ENCODE measurements at regions not wholly inside any gene's neighbourhood (a gene's known extent, or its start where the extent isn't known, plus 50 kb on each side); places are given as distances from the start of the nearest gene placed in this dataset.

- CTCF ChIA-PET, result no interaction called here
- no peaks in the 10 kb centered on the region for H3K27me3 Mint-ChIP-seq
- no peak overlapping the region for H3K4me3 ChIP-seq (ENCODE audit: low read length)
- H3K36me3 Mint-ChIP-seq (ENCODE audit: low read depth), result no peaks in the 10 kb centered on the region
- H3K9me3 Mint-ChIP-seq, result peaks cover 2% of the 10 kb centered on the region
- H3K27ac ChIP-seq (ENCODE audit: low read depth in 1 of 2, low read length in 2 of 2), result no peak overlapping the region
- H3K4me3 Mint-ChIP-seq, result no peak overlapping the region
- no peaks in the 10 kb centered on the region for H3K4me1 Mint-ChIP-seq (ENCODE audit: low read depth)
- no peaks in the 10 kb centered on the region for H3K4me1 ChIP-seq (ENCODE audit: insufficient read depth, low read length)
- no peak for TF ChIP-seq CTCF (IDR thresholded peaks at IDR 0.05)
- no peaks in the 10 kb centered on the region for H3K36me3 ChIP-seq (ENCODE audit: insufficient read depth, low read length)
- intact Hi-C loops (cut with DNase I, micrococcal nuclease), result no loop called here
- ATAC-seq (ENCODE audit: poor library complexity), result no peak
- DNase-seq, result no peak
- H3K27me3 ChIP-seq (ENCODE audit: control insufficient read depth in 1 of 2, insufficient read depth in 2 of 2, low read length in 2 of 2), result no peaks in the 10 kb centered on the region
- peaks cover 0 to 4% of the 10 kb centered on the region in 2 experiments for H3K9me3 ChIP-seq (ENCODE audit: control insufficient read depth in 1 of 2, insufficient read depth in 1 of 2, low read length in 2 of 2)
- POLR2A ChIA-PET, result no interaction called here
- H3K27ac Mint-ChIP-seq, result no peak overlapping the region
Measured at GRCh38 chrX:10974920-10975319, 136.2 kb upstream of the HCCS start.

GRCh38 chrX:10979956-10980355, 131.2 kb upstream of the HCCS start:
- Mint-ChIP-seq H3K36me3 (ENCODE audit: low read depth) (no peaks in the 10 kb centered on the region), H3K4me3 (no peak overlapping the region), H3K9me3 (peaks cover 2% of the 10 kb centered on the region), H3K27ac (no peak overlapping the region), H3K27me3 (no peaks in the 10 kb centered on the region), H3K4me1 (ENCODE audit: low read depth) (no peaks in the 10 kb centered on the region)
- Histone ChIP-seq H3K36me3 (ENCODE audit: insufficient read depth, low read length) (no peaks in the 10 kb centered on the region), H3K9me3 (ENCODE audit: control insufficient read depth in 1 of 2, insufficient read depth in 1 of 2, low read length in 2 of 2) (no peaks in the 10 kb centered on the region), H3K27me3 (ENCODE audit: control insufficient read depth in 1 of 2, insufficient read depth in 2 of 2, low read length in 2 of 2) (no peaks in the 10 kb centered on the region), H3K4me3 (ENCODE audit: low read length) (no peak overlapping the region), H3K27ac (ENCODE audit: low read depth in 1 of 2, low read length in 2 of 2) (no peak overlapping the region), H3K4me1 (ENCODE audit: insufficient read depth, low read length) (no peaks in the 10 kb centered on the region)
- TF ChIP-seq CTCF (IDR thresholded peaks at IDR 0.05), result no peak
- DNase-seq (no peak), ATAC-seq (ENCODE audit: poor library complexity) (no peak)
- ChIA-PET POLR2A (no interaction called here), CTCF (no interaction called here)
- intact Hi-C loops (cut with DNase I, micrococcal nuclease), result no loop called here

- H3K36me3 Mint-ChIP-seq (ENCODE audit: low read depth), result no peaks in the 10 kb centered on the region
- no peak for TF ChIP-seq CTCF (IDR thresholded peaks at IDR 0.05)
- Histone ChIP-seq H3K9me3 (ENCODE audit: control insufficient read depth in 1 of 2, insufficient read depth in 1 of 2, low read length in 2 of 2) (no peaks in the 10 kb centered on the region), H3K4me3 (ENCODE audit: low read length) (no peak overlapping the region), H3K27ac (ENCODE audit: low read depth in 1 of 2, low read length in 2 of 2) (no peak overlapping the region), H3K27me3 (ENCODE audit: control insufficient read depth in 1 of 2, insufficient read depth in 2 of 2, low read length in 2 of 2) (no peaks in the 10 kb centered on the region), H3K36me3 (ENCODE audit: insufficient read depth, low read length) (no peaks in the 10 kb centered on the region), H3K4me1 (ENCODE audit: insufficient read depth, low read length) (no peaks in the 10 kb centered on the region)
- no peak overlapping the region for H3K27ac Mint-ChIP-seq
- H3K27me3 Mint-ChIP-seq, result no peaks in the 10 kb centered on the region
- no peak overlapping the region for H3K4me3 Mint-ChIP-seq
- H3K4me1 Mint-ChIP-seq (ENCODE audit: low read depth), result no peaks in the 10 kb centered on the region
- ChIA-PET CTCF (no interaction called here), POLR2A (no interaction called here)
- DNase-seq, result no peak
- H3K9me3 Mint-ChIP-seq, result peaks cover 2% of the 10 kb centered on the region
- ATAC-seq (ENCODE audit: poor library complexity), result no peak
- intact Hi-C loops (cut with DNase I, micrococcal nuclease), result no loop called here
Measured at GRCh38 chrX:10981506-10981905, 129.6 kb upstream of the HCCS start.

Data from CD4-positive, alpha-beta T cell (primary cell).